NOMO-1 (cell line): ENCODE measurements at regions not wholly inside any gene's neighbourhood (a gene's known extent, or its start where the extent isn't known, plus 50 kb on each side); places are given as distances from the start of the nearest gene placed in this dataset.
"Not testable (repeated sequence)": the region's sequence is repeated elsewhere in the genome, so short reads cannot be mapped to it uniquely, and the experiment has no call there.

ENCODE experiments used
- DNase-seq, 2 experiments: peaks; one replicate each; lab custom pipeline; 2025; ENCODE audit not compliant: unreplicated experiment in 2 of 2; lab: John Stamatoyannopoulos, UW

DNA sequence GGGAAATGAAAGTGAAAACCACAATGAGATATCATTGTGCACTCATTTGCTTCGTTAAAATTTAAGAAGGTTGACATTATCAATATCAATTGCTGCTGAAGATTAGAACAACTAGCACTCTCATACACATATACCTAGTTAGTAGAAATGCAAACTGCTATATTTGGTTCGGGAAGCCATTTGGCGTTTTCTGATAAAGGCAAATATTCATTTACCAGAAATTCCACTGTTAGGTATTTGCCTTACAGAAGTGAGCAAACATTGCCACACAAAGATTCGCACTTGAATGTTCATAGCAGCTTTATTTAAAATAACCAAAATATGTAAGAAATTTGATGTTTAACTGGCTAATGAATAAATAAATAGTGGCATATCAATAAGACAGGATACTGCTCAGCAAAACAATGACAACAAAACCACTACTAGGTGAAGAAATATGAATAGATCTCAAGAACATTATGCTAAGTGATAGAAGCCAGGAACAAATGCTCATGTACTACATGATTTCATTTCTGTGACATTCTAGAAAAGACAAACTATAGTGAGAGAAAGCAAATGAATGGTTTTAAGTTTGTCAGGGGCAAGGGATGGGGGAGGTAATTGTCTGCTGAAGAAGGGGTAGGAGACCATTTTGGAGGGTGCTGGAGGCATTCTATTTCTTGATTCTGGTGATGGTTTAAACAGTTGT, 387.8 kb downstream of the PTH2R start:
- no peak for DNase-seq

DNA sequence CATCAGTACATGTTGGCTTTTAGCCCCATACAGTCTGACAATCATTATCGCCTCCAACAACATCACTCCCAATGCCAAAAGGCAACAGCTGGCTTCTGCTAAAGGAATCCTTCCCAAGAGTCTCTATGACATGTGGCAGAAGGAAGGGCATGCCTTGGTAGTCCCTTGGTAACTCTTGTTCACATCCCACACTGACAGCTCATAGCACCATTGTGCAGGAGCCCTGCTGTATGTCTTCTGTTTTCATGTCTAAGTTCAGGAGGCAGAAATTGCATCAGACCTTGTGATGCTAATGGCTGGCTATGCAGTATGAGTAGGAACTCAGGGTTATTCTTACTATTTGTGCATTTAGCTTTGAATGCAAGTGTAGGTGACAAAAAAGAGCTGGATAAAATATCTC, 392.1 kb downstream of the PTH2R start:
- DNase-seq = no peak

DNA sequence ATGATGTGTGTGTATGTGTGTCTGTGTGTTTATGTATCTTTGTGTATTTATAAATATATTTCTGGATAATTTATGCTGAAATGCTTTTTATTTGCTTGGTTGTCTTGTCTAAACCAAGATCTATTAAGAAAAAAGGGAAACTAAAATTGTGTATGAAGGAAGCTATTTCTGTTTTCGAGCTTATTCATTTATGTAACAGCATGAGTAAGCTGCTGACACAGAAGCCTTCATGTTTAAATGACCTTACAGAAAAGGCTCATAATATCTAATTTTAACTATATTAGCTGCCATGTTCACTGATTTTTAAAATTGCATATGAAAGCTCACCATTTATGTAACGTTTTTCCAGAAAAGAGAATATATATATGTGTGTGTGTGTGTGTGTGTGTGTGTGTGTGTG, 392.8 kb downstream of the PTH2R start:
- no peak for DNase-seq

GRCh38 chr2:208800887-208801286, 394.3 kb downstream of the PTH2R start:
- not testable (repeated sequence) for DNase-seq

DNA sequence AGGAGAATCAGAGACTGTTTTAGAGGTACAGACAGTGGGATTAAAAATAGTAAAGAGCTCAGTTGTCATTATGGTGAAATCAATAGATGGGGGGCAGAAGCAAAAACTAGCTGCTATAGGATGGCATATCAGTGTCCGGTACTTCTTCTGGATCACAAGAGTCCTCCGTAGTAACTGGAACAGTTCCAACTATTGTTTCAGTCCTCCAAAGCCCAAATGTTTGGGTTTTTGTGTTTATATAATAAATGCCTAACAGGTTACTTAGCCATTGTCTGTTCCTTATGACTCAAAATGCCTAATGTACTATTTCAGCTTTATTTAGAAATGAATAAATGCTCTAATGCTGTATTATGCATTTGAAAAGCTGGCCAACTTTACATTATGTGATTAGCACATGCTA, 401.2 kb downstream of the PTH2R start:
- no peak for DNase-seq

DNA sequence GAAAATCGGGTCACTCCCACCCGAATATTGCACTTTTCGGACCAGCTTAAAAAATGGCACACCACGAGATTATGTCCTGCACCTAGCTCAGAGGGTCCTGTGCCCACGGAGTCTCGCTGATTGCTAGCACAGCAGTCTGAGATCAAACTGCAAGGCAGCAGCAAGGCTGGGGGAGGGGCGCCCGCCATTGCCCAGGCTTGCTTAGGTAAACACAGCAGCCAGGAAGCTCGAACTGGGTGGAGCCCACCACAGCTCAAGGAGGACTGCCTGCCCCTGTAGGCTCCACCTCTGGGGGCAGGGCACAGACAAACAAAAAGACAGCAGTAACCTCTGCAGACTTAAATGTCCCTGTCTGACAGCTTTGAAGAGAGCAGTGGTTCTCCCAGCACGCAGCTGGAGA, 405.3 kb downstream of the PTH2R start:
- DNase-seq = not testable (repeated sequence)

DNA sequence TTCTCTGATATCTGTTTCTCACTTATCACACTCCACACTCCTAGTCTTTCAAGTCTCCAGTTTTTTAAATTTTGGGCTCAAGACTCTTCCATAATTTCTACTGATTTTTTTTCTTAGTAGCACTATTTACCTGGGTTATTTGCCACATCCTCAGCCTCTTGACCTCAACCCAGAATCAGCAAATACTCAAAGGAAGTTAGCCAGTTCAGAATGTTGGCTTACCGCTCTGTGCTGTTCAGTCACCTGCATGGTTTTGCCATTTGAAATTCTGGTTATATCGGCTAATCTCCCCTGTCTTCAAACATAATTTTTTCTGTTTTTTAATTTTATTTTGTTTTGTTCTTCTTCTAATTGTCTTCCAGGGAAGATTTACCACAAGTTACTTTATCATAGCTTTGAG, 412.6 kb downstream of the PTH2R start:
- DNase-seq = no peak

- peak in 1 of 2 experiments; percentile 1 for DNase-seq
These were observed 413.6 kb downstream of the PTH2R start for GRCh38 chr2:208820014-208820688.

- DNase-seq = no peak
These were observed 420.5 kb downstream of the PTH2R start for GRCh38 chr2:208827109-208827508.

- no peak for DNase-seq
These were observed 421.1 kb downstream of the PTH2R start for GRCh38 chr2:208827549-208828221.

DNA sequence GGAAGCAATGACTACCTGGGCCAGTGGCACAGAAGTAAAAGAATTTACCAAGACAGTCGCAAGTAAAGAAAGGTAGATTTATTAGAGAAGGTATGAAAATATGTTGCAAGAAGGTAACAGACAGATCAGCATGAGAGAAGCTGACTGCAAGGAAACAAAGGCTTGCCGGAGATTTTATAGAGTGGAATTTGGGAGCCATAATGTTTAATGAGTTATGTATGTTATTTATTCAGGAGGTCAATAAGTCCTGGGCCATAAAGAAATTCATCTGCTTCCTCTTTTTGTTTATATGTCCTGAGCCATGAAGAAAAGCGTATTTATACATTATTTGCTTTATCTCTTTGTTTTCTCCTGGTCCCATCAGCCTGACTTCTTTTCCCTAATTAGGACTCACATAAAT, 423.6 kb downstream of the PTH2R start:
- no peak for DNase-seq

DNA sequence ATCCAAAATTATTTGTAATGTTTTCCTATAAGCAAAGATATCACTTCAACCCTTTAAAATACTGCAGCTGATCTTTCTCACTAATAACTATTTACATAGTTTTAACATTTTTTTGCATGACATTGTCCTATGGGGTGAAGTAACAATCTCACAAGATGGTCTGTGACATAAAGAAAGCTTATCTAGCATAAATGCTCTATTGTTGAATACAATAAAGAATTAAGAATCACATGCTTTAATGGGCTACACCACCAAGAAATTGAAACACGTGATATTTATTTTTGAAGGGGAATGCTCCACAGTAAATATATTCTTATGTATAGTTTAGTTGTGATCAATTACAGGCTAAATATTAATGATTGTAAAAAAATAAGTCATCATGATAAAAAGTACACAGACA, 441.1 kb downstream of the PTH2R start:
- no peak for DNase-seq

GRCh38 chr2:208854717-208855116, 448.1 kb downstream of the PTH2R start:
- no peak for DNase-seq

- no peak for DNase-seq
These were observed 460.8 kb downstream of the PTH2R start for GRCh38 chr2:208867374-208867773.

DNA sequence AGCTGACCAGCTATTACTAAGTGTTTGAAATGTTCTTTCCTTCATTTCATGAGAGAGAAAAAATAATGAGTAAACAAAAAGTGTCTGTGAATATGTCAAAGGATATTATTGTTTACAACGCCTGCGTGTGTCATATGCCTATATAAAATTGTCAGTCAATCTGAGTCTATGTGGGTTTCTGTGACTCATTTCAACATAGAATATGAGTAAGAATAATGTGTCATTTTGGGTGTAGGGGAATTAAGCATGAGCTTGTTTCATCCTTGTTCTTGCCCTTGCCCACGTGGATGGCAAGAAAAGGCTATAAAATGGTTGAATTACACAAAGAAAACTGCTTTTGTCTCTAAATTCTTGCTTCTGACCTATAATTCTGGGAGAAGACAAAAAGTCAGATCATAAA, 466.0 kb downstream of the PTH2R start:
- DNase-seq = no peak

- DNase-seq = no peak
These were observed 473.1 kb downstream of the PTH2R start for GRCh38 chr2:208879666-208880065.

DNA sequence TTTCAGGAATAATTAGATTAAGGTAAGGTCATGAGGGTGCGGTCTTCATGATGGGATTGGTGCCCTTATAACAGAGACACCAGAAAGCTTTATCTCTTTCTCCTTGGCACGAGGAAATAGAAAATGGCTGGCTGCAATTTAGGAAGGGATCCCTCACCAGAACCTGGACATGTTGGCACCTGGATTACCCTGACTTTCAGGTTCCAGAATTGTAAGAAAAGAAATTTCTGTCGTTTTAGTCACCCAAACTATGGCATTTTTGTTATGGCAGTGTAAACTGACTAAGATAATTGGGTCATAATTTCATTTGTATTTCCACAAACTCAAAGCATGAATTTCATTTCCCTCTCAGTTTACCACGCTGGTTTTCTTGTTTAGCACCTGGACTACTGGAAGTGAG, 473.6 kb downstream of the PTH2R start:
- no peak for DNase-seq

- no peak for DNase-seq
These were observed 483.9 kb downstream of the PTH2R start for GRCh38 chr2:208890486-208890885.

GRCh38 chr2:208892203-208892602, 485.6 kb downstream of the PTH2R start:
- DNase-seq = no peak

DNA sequence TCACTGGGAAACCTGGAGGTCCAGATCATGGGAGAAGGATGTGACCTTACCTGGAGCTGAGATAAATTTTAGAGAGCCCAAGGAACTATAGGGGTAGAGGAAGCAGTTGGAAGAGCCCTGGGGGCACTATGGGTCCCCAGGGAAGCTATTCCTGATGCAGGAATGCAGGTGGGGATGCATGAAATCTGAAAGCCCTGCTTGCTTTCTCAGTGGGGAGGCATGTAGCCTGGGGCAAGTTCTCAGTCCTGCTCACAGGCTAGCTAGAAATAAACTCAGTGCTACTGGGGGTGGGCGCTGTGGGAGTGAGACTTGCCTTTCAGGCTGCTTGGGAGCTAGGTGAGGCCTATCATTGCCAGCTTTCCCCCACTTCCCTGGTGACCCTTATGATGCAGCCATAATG, 499.7 kb downstream of the PTH2R start:
- no peak for DNase-seq

- DNase-seq = no peak
These were observed 508.4 kb upstream of the MAP2 start for GRCh38 chr2:208915401-208915800.

DNA sequence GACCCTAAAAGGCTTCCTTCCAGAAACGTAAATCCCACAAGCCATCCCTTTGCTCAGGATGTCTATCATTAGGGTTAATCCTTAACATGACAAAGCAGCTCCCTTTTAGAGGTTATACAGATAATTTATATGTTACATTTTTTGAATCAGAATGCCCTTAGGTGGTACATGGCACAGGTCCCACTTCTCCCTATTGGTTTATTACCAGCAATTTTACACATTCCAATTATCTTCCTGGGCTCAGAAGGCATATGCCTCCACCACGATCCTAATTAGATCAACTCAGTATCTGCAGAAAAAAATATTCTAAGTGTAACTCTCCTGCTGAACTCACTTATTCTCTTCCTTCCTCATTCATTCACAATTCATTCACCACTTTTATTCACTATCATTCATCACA, 507.0 kb upstream of the MAP2 start:
- DNase-seq = no peak
